IPS DF 19.7 (cell line): ENCODE measurements at regions not wholly inside any gene's neighbourhood (a gene's known extent, or its start where the extent isn't known, plus 50 kb on each side); places are given as distances from the start of the nearest gene placed in this dataset.
"Not testable (repeated sequence)": the region's sequence is repeated elsewhere in the genome, so short reads cannot be mapped to it uniquely, and the experiment has no call there.

ENCODE experiments used
- DNase-seq: peaks from one replicate; pipeline ENCODE4 v3.0.0-alpha.2; 2013; ENCODE audit warnings: low read depth, low spot score

DNA sequence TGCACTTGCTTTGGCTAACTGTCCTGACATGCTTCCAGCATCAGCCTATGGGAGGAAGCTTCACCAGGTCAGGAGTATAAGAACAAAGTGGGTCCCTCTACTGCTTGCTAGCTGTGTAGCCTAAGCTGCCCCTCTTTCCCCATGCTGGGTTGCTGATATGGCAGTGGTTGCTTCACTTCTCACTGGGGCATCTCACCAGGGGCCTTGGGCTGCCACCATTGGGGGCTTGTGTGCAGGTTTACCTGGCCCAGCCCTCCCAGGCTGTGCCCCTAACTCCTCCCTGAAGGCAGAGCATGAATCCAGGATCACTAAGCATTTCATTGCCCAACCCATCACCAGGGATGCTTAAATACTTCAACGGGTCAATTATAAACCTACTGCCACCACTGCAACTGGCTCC is 817.1 kb upstream of the TMEFF2 start:
- no peak for DNase-seq

DNA sequence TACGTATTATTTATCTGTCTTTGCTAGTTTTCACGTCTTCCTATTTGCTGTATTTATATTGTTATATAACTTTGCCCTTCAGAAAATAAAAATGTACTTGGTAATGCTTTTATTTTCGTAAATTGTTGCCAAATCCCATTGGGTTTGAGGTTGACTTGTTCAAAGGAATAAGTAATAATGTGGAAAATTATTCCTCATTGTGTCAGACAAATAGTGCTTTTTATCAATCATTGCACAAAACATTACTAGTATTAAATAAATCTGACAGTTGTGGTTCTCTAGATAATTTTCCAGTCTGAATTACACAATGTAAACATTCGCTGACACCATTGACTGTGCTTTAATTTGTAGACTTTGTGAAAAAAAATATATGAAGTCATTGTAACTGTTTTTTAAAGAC is 798.3 kb upstream of the TMEFF2 start:
- DNase-seq: no peak

DNA sequence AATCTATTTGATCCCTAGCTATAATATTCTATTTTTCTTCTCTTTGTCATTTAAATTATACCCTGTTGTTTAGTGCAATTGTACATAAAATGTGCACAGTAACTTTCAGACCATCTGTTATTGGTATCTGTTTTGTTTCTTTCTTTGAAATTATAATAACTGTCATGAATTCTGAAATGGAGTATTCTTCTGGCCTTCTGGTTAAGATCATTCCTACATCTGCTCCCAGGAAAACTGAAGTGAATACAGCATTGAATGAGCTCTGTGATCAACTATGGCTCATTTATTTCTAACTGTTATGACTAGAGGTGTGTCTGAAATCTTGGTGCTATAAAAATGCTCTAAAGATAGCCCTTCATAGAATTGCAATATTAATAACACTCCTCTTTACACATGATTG is 788.4 kb upstream of the TMEFF2 start:
- DNase-seq: no peak

DNA sequence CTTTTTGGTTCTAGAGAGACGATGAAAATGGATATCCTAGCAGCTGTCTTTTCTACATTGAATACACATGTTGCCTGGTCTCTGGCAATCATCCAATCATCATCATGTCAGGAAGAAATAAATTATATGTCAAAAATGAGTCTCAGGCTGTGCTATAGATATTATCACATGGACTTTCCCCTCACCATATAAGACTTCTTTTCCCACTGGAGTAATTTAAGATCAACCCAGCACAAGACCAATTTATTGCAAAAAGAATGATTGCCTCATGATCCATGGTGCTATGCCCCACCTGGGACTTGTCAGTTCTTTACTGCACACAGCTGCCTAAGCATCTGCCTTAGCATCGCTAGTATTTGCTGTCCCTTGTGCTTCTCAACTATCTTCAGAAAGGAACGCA is 783.7 kb upstream of the TMEFF2 start:
- no peak for DNase-seq

DNA sequence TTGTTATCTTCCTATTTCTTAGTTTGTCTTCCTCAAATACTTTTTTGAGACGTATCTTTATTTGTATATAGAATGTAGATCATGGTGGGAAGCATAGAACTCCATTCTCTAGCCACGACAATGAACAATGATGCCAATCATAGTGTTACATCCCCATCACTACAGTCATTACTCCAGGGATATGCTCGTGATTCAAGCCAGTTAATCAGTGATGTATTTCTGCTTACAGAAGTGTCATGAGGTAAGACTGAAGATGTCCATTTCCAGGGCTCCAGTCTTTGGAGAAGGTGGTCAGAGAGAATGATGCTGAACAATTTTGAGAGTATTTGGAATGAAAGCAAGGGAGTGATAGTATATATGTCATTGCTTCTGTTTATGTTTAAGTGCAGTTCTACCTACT is 777.2 kb upstream of the TMEFF2 start:
- no peak for DNase-seq

DNA sequence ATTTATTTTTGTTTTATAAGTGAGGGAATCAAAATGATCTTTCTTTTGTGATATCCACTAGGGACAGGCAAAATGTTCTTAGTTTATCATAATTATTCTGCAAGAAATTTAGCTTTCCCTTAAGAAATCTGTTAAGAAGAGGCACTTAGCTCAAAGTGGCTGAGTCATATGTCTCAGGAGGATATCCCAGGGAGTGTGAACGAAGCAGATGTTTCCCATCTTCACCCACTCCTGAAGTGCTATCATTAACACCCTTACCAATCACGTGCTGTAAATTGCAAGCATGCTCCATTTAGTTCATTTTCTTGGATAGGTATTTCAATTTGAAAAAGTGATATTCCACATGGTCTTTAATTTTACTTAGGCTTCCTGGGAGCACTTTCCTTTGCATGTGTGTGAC is 774.3 kb upstream of the TMEFF2 start:
- DNase-seq: no peak

DNA sequence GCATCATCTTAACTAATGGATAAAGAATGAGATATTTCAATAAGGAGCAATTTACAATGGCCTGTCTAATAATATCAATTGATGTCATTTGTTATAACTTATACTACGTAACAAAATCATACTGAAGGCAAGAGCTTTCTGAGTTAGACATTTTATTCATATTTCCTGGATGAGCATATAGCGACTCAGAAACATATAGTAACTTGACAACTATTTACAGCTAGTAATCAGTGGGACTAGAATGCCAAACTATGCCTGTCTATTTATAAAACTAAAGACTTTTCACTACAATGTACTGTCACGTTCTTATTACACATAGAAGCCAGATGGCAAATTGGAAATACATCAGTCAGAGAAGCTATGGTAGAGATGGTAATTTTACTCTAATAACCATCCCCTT is 766.2 kb upstream of the TMEFF2 start:
- DNase-seq: no peak

DNA sequence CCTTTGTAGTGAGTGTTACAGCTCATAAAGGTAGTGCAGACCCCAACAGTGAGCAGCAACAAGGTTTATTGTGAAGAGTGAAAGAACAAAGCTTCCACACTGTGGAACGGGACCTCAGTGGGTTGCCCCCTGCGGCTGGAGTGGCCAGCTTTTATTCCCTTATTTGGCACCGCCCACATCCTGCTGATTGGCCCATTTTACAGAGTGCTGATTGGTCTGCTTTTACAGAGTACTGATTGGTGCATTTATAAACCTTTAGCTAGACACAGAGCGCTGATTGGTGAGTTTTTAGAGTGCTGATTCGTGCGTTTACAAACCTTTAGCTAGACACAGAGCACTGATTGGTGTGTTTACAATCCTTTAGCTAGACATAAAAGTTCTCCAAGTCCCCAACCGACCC is 763.9 kb upstream of the TMEFF2 start:
- not testable (repeated sequence) for DNase-seq

DNA sequence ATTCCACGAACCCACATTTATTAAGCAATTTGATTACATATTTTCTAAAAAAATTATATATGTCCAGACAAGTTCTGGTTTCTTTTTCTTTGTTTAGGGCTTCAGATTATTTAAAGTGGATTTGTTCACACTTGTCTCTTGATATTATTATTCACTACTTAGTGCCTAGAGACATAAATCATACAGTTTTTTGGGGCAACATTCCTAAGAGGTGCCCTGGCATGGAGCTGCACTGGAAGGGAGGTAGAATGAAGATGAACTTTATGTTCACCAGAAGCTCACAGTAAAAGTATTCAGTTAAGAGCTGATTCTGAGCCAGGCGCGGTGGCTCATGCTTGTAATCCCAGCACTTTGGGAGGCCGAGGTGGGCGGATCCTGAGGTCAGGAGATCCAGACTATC is 762.7 kb upstream of the TMEFF2 start:
- DNase-seq: no peak

DNA sequence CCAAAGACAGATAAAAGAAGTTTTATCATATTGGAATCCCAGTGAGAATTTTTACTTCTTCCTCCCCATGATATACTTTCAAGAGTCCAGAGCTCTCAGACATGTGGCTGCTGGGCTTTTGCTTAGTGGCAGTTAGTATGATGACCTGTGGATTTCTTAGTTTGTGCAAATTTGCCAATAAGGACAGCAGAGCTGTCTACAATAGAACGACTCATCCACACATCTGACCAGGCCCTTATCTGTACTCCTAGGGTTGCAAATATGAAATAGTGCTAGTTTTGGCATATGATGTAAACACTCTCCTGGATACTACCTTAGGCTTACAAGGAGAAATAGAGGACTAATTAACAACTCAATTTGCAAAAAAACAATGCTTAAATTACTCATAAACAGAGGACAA is 758.4 kb upstream of the TMEFF2 start:
- DNase-seq: no peak

DNA sequence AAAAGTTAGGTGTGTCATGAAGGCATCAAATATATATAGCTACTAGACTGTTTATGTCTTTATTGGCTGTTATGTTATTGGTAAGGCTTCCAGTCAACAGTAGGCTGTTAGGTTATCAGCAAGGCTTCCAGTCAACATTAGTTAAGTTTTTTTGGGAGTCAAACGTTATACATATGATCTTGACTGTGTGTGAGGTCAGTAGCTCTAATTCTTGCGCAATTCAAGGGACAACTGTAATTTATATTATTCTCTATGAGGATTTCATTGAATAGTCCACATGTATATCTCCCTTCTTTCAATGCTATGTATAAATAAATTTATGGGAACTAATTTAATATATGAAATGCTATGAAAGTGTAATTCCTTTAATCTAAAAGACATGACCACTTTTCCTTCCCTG is 757.5 kb upstream of the TMEFF2 start:
- DNase-seq: no peak

DNA sequence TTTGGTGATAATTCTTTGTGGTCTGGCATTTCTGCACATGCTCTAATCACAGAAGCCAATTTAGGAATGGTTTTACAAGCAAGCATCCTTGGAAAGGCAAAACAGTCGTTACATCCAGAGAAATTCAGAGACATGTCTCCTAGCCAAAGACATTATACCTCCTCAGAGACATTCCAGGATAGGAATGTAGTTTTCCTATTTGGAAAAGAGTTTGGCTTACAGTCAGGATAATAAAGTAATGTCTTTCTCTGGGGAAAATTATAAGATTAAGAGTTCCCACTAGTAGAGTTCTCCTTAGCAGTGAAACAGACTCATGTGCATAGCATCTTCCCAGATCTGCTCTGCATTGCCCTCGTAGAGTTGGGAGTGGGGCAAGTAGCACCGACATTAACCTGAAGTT is 753.6 kb upstream of the TMEFF2 start:
- no peak for DNase-seq

DNA sequence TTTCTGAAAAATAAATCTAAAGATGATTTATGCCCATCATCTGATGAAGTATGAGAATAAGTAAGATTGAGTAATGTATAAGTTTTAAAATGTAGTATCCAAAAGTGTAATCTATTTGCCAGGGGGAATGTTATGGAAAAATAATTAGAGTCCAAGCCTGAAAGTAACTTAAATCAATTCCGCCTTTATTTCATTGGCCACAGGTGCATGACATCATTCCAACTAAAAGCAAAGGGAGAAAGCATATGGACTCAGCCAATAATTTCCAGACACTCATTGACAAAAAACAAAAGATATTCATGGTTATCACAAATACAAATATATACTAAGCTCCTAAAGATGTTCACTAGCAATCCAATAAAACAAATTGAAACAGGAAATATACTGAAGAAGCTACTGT is 752.6 kb upstream of the TMEFF2 start:
- no peak for DNase-seq

DNA sequence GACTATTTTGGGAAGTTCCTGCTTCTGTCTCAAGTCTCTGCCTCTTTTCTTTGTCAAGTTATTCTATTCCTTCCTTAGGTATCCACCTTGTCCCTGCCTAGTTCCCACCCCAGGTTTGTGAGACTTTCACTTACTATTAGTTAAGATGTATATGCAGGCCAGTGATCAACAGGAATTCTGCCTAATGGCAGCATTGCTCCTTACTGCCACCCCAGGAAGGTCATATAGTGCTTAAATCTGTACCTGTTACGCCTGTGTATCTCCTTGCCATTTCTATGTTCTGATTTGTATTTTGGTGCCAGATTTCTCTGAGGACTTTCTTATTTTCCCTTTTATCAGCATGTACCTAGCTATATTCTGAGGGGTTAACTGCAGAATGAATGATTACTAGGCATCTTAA is 746.0 kb upstream of the TMEFF2 start:
- no peak for DNase-seq

DNA sequence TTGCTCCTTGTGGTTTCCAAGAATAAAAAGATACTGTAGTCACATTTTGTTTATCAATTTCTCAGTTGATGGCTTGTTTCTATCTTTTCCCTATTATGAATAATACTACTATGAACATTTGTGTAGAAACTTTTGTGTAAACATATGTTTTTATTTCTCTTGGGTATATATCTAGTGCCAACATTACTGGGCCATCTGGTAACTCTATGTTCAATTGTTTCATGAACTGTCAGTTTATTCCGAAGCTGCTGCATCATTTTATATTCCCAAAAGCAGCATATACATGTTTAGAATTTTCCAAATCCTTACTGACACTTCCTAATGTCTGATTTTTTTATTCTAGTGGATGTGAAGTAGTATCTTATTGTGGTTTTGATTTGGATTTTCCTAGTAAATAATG is 737.6 kb upstream of the TMEFF2 start:
- DNase-seq: no peak

DNA sequence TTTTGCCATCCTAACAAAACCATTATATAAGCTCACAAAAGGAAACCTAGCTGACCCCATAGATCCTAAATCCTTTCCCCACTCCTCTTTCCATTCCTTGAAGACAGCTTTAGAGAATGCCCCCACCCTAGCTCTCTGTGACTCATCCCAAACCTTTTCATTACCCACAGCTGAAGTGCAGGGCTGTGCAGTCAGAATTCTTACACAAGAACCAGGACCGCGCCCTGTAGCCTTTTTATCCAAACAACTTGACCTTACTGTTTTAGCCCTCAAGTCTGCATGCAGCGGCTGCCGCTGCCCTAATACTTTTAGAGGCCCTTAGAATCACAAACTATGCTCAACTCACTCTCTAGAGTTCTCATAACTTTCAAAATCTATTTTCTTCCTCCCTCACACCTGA is 726.9 kb upstream of the TMEFF2 start:
- not testable (repeated sequence) for DNase-seq

DNA sequence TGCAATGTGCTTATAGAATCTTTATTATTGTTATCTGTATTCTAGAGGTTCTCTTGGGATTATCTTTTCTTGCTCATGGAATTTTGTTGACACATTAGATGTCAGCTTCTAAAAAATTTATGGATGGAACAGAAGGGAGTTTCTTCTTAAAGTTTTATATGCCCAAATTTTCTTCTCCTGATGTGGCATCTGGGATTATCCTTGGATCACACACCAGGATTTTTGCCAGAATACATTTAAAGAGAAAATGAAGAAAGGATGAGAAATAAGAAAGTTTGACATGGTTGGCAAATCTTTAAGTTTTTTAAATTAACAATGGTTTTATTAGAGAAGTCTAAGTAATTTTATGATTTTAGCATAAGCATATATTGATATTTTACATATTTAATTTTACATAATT is 706.7 kb upstream of the TMEFF2 start:
- DNase-seq: no peak

DNA sequence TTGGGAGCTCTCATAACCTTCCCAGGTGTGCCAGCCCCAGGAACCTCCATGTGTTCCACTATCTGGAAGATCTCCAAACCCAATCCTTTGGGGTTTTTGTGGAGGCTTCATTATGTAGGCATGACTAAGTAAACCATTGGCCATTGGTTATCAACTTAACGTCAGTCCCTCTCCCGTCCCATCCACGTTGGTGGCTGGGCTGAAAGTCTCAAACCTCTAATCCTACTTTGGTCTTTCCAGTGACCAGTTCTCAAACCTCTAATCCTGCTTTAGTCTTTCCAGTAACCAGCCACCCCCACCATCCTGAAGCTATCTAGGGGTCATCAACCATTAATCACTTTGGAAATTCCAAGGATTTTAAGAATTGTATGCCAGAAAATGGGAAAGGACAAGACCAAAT is 704.7 kb upstream of the TMEFF2 start:
- DNase-seq: no peak

DNA sequence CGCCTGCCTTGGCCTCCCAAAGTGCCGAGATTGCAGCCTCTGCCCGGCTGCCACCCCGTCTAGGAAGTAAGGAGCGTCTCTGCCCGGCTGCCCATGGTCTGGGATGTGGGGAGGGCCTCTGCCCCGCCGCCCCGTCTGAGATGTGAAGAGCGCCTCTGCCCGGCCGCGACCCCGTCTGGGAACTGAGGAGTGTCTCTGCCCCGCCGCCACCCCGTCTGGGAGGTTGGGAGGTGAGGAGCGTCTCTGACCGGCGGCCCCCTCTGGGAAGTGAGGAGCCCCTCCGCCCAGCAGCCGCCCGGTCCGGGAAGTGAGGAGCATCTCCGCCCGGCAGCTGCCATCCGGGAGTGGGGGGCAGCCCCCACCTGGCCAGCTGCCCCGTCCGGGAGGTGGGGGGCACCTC is 699.2 kb upstream of the TMEFF2 start:
- not testable (repeated sequence) for DNase-seq

DNA sequence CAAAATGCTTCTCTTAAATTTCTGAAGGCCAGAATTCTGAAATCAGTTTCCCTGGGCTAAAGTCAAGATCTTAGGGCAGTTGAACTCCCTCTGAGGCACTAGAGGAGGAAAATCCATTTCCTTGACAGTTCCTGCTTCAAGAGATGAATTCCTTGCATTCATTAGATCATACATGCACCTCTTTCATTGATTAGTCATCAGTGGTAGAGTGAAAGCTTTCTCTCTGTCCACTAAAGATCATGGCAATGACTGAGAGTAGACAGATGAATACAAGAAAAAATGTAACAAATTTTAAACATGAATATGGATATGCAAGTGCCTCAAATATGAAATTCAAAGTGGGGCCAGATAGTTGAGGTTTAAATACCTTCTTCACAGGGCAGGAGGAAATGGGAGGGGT is 693.4 kb upstream of the TMEFF2 start:
- DNase-seq: no peak

DNA sequence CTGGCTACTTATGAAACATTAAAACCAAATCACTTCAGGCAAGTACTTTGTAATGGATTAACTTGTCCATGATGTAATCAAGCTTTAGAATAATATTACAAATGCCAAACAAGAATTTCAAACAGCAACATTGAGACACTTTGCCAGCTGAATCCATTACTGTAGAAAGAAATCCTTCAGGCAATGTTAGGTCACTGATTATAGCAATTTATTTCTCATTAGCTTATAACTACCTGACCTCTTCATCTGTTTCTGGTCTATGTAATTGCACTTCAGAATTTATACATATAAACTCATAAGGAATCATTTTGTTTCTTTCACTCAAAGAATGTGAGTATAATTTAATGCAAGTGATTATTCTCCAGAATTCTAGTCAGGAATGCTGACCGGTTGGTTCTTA is 692.6 kb upstream of the TMEFF2 start:
- no peak for DNase-seq

DNA sequence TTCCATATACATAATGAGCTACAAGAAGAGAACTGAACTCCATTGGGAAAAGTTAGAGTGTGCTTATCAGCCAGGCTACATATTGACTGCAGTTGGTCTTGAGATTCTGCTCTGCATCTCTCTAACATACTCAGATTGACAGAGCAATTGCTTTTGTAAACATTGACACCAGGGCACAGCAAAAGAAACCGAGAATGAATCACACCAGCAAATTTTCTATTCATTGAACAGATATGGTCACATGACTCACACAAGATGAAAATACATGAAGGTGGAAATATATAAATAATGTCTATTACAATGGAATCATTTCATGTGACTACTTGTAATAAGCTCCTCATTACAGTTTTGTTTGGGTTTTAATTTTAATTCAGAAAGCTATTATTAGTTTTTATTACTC is 691.9 kb upstream of the TMEFF2 start:
- DNase-seq: no peak

DNA sequence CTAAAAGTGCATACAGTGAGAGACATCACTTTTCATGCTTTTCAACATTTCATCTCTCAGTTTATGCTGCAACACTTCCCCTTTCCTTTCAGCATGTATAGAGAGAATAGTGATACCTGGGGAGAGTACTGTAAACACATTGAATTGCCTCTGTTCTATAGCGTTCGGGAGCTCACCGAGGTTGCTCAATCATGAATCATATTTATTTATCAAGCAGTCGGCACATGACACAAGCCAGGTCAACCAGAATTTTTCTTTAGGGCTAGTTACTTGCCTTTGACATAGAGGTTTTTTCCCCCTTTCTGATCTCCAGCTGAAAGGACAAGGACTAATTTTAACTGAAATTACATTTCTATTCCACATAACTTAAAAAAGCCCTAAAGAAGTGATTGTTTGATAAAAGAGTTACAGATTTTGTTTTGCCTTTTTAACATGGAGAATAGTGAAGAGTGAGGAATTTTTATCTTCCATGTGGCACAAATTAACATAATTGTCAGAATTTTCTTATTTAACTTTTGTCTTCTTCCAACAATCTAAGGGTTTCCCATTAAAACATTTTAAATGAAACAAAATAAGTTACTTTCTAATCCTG is 690.9 kb upstream of the TMEFF2 start:
- DNase-seq: no peak

DNA sequence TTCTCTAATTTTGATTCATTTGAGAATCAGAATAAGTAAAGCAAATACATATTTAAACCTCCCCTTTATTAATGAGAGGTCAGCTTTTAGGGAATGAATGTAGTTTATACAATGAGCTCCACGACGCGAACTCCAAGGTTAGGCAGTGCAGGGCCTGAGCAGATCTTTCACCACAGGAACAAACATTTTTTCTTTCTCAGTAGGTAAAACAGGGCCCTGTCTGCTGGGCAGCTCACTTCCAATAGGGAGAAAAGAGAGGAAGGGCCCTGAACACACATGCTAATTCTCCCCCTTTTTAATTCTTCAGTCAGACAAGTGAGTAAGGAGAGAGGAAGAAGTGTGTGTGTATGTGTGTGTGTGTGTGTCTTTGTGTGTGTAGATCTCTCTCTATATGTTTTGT is 682.4 kb upstream of the TMEFF2 start:
- no peak for DNase-seq

DNA sequence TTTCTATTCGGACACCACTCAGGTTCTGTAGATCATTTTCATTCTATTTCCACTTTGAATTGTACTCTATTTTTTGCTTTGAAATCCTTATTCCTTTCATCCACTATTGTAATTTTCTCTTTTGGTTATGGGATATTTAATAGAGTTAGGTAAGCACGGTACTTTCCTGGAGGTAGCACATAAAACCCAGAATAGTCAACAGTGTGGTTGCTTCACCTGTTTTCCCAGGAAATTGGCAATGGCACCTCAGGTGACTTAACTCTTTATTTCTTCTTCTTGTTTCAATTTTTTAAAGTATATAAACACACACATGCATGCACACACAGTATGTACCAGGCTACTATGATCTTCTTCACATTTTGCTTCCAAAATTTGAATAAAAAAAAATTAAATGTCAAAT is 682.0 kb upstream of the TMEFF2 start:
- no peak for DNase-seq
